Endodermal cell (in vitro differentiated cells): ENCODE measurements at regions not wholly inside any gene's neighbourhood (a gene's known extent, or its start where the extent isn't known, plus 50 kb on each side); places are given as distances from the start of the nearest gene placed in this dataset.

Experiments
- DNase-seq: peaks from one replicate; pipeline ENCODE4 v3.0.0-alpha.2; 2017
- H3K27ac ChIP-seq: 2 replicates; pipeline ENCODE4 v1.5.1; 2013; ENCODE audit warnings: mild to moderate bottlenecking, low read depth, low read length, moderate library complexity
- H3K27me3 ChIP-seq: 2 replicates; pipeline ENCODE4 v1.6.1; 2013; ENCODE audit warnings: mild to moderate bottlenecking, low read length, moderate library complexity; ENCODE audit not compliant: insufficient read depth, control insufficient read depth, poor library complexity, severe bottlenecking
- H3K36me3 ChIP-seq: 2 replicates; pipeline ENCODE4 v1.7.0; 2013; ENCODE audit warnings: mild to moderate bottlenecking, low read length, moderate library complexity; ENCODE audit not compliant: control insufficient read depth, insufficient read depth
- H3K4me1 ChIP-seq: one replicate; pipeline ENCODE4 v1.7.0; 2013; ENCODE audit warnings: low read length; ENCODE audit not compliant: control insufficient read depth, insufficient read depth
- H3K4me3 ChIP-seq: 2 replicates; pipeline ENCODE4 v1.5.1; 2013; ENCODE audit warnings: mild to moderate bottlenecking, low read length, moderate library complexity
- H3K9ac ChIP-seq: 2 replicates; pipeline ENCODE4 v1.6.1; 2013; ENCODE audit warnings: mild to moderate bottlenecking, low read length, moderate library complexity; ENCODE audit not compliant: poor library complexity, severe bottlenecking; ENCODE audit errors: extremely low read depth
- H3K9me3 ChIP-seq: 2 replicates; pipeline ENCODE4 v1.6.1; 2013; ENCODE audit warnings: mild to moderate bottlenecking, low read length, moderate library complexity; ENCODE audit not compliant: control insufficient read depth
- H3K27ac Mint-ChIP-seq: 2 replicates; pipeline ENCODE4 v1.8.0; 2020; ENCODE audit warnings: mixed read lengths
- H3K27me3 Mint-ChIP-seq: 2 replicates; pipeline ENCODE4 v1.8.0; 2021; ENCODE audit warnings: mild to moderate bottlenecking, mixed read lengths; ENCODE audit not compliant: insufficient read depth
- H3K36me3 Mint-ChIP-seq: 2 replicates; pipeline ENCODE4 v1.8.0; 2020; ENCODE audit warnings: low read depth, mixed read lengths
- H3K4me1 Mint-ChIP-seq: 2 replicates; pipeline ENCODE4 v1.8.0; 2020; ENCODE audit warnings: mixed read lengths
- H3K4me3 Mint-ChIP-seq: 2 replicates; pipeline ENCODE4 v1.8.0; 2020; ENCODE audit warnings: mild to moderate bottlenecking, moderate library complexity, mixed read lengths
- H3K9me3 Mint-ChIP-seq: 2 replicates; pipeline ENCODE4 v1.8.0; 2020; ENCODE audit warnings: mild to moderate bottlenecking, mixed read lengths
- CTCF ChIP-seq: fragments of 200-600 bp; sonication (generic); conservative IDR thresholded peaks from 2 replicates; pipeline ENCODE4 v1.5.0; 2021; ENCODE audit warnings: antibody characterized with exemption, mild to moderate bottlenecking
- WGBS, 2 experiments: methylation state at CpG; one replicate each; pipeline versions ENCODE4 v1.1.5 to v1.1.7; 2013; ENCODE audit warnings: missing lambda C conversion rate in 2 of 2, mixed read lengths in 1 of 2; ENCODE audit not compliant: insufficient coverage in 1 of 2, insufficient read length in 1 of 2; 5-methylcytosine and 5-hydroxymethylcytosine counted together

DNA sequence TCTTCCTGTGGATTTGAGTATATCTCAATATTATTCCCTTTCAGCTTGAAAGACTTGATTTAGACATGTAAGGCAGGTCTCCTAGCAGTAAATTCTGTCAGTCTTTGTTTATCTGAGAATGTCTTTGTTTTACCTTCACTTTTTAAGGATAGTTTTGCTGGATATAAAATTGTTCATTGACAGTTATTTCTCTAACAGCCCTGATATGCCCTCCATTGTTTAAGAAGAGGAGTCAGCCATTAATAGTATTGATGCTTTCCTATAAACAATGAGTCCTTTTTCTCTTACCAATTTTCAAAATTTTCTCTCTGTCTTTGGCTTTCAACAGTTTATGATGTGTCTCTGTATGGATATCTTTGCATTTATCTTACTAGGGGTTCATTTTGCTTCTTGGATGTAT lies 163.5 kb upstream of the ANKRD55 start:
- H3K4me1 Mint-ChIP-seq: peaks cover 1% of the 10 kb centered on the region
- H3K4me1 ChIP-seq: no peaks in the 10 kb centered on the region
- no peak for TF ChIP-seq CTCF
- no peaks in the 10 kb centered on the region for H3K27me3 ChIP-seq
- H3K4me3 Mint-ChIP-seq: no peak overlapping the region
- H3K36me3 ChIP-seq: no peaks in the 10 kb centered on the region
- H3K27ac ChIP-seq: no peak overlapping the region
- H3K27me3 Mint-ChIP-seq: no peaks in the 10 kb centered on the region
- H3K9me3 Mint-ChIP-seq: peaks cover 51% of the 10 kb centered on the region
- no peak overlapping the region for H3K9ac ChIP-seq
- DNase-seq: no peak
- no peak overlapping the region for H3K4me3 ChIP-seq
- H3K27ac Mint-ChIP-seq: no peak overlapping the region
- peaks cover 9% of the 10 kb centered on the region for H3K36me3 Mint-ChIP-seq
- peaks cover 24% of the 10 kb centered on the region for H3K9me3 ChIP-seq

GRCh38 chr5:56389261-56389660 lies 156.1 kb upstream of the ANKRD55 start:
- no peak overlapping the region for H3K4me3 ChIP-seq
- 83 to 85% methylated on average over 1 to 2 of the region's 2 CpGs for WGBS, 2 experiments
- no peaks in the 10 kb centered on the region for H3K27me3 ChIP-seq
- H3K27ac Mint-ChIP-seq: no peak overlapping the region
- H3K4me1 ChIP-seq: no peaks in the 10 kb centered on the region
- H3K9me3 Mint-ChIP-seq: peaks cover 15% of the 10 kb centered on the region
- no peaks in the 10 kb centered on the region for H3K36me3 Mint-ChIP-seq
- H3K27me3 Mint-ChIP-seq: no peaks in the 10 kb centered on the region
- H3K9ac ChIP-seq: no peak overlapping the region
- no peak for TF ChIP-seq CTCF
- no peaks in the 10 kb centered on the region for H3K36me3 ChIP-seq
- no peaks in the 10 kb centered on the region for H3K4me1 Mint-ChIP-seq
- H3K27ac ChIP-seq: no peak overlapping the region
- no peak for DNase-seq
- H3K4me3 Mint-ChIP-seq: no peak overlapping the region
- peaks cover 4% of the 10 kb centered on the region for H3K9me3 ChIP-seq

DNA sequence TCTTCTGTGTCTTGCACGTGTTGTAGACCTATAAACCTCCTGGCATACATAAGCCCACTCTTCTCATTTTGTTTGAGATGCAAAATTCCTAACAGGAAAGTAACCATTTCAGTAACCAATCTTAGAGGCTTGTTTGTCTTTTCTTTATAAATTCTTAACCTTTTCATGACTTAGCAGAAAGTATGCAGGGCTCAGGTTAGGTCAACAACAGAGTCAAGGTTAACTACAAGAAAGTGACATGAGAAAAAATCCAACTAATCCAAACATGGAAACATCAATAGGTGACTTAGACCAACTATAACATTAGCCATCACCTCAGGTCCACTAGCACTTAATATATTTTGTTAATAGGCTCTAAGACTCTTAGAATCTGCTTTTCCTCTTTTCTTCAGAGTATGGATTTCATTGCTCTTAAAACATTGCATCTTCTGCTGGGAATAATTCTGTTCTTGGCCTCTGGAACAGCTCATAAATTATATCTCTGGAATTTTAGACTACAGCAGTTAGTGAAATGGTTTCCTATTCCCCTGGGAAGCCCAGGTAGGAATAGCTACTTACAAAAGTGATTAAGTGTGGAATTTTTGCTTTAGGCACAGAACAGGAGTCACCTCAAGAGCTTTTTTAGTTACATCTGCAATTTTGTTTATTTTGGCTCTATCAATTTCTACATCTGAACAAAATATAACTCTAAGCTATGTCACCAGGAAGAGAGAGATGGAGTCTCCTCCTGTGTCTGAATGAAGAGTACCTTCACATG lies 155.3 kb upstream of the ANKRD55 start:
- Histone ChIP-seq H3K4me3 (no peak overlapping the region), H3K27ac (no peak overlapping the region), H3K9ac (no peak overlapping the region), H3K4me1 (no peaks in the 10 kb centered on the region), H3K36me3 (no peaks in the 10 kb centered on the region), H3K9me3 (no peaks in the 10 kb centered on the region), H3K27me3 (no peaks in the 10 kb centered on the region)
- Mint-ChIP-seq H3K4me1 (no peaks in the 10 kb centered on the region), H3K36me3 (no peaks in the 10 kb centered on the region), H3K4me3 (no peak overlapping the region), H3K9me3 (peaks cover 7% of the 10 kb centered on the region), H3K27me3 (no peaks in the 10 kb centered on the region), H3K27ac (no peak overlapping the region)
- 86 to 94% methylated on average over 1 of the region's 1 CpG for WGBS, 2 experiments
- no peak for TF ChIP-seq CTCF
- DNase-seq: no peak
